Fibroblast of lung (primary cell): ENCODE measurements at regions not wholly inside any gene's neighbourhood (a gene's known extent, or its start where the extent isn't known, plus 50 kb on each side); places are given as distances from the start of the nearest gene placed in this dataset.

Experiments
- DNase-seq, 2 donors: peaks; one replicate each; pipeline versions ENCODE4 v3.0.0 to v3.0.0-alpha.2; 2010; ENCODE audit warnings: low read depth in 2 of 2
- H2AFZ ChIP-seq: 2 replicates; pipeline ENCODE4 v1.5.1; 2012; ENCODE audit warnings: low read length, control low read depth, inconsistent platforms
- H3K27ac ChIP-seq: 2 replicates; pipeline ENCODE4 v1.5.1; 2011; ENCODE audit warnings: low read length, control low read depth; ENCODE audit not compliant: insufficient read depth
- H3K27me3 ChIP-seq: 2 replicates; pipeline ENCODE4 v1.5.1; 2011; ENCODE audit warnings: mild to moderate bottlenecking, low read length; ENCODE audit not compliant: control insufficient read depth, insufficient read depth
- H3K36me3 ChIP-seq: 2 replicates; pipeline ENCODE4 v1.5.1; 2011; ENCODE audit warnings: low read length; ENCODE audit not compliant: control insufficient read depth, insufficient read depth
- H3K4me1 ChIP-seq: 2 replicates; pipeline ENCODE4 v1.5.1; 2011; ENCODE audit warnings: low read length; ENCODE audit not compliant: control insufficient read depth, insufficient read depth; ENCODE audit errors: extremely low read depth
- H3K4me2 ChIP-seq: 2 replicates; pipeline ENCODE4 v1.5.1; 2011; ENCODE audit warnings: low read length, control low read depth; ENCODE audit not compliant: insufficient read depth; ENCODE audit errors: extremely low read depth
- H3K4me3 ChIP-seq, 4 experiments: fragments of 200-600 bp in 1 of 4; sonication (generic) in 1 of 4; replicated peaks in 1 of 4; 2 replicates each; pipeline ENCODE4 v1.5.1; 2011 to 2016; ENCODE audit warnings: low read length in 4 of 4, low read depth in 3 of 4, mild to moderate bottlenecking in 3 of 4, control low read depth in 2 of 4, inconsistent platforms in 1 of 4, mixed read lengths in 1 of 4; ENCODE audit not compliant: insufficient read depth in 1 of 4; ENCODE audit errors: control extremely low read depth in 1 of 4
- H3K79me2 ChIP-seq: 2 replicates; pipeline ENCODE4 v1.5.1; 2012; ENCODE audit warnings: mild to moderate bottlenecking, low read length, inconsistent platforms; ENCODE audit not compliant: control insufficient read depth, insufficient read depth
- H3K9ac ChIP-seq: 2 replicates; pipeline ENCODE4 v1.5.1; 2011; ENCODE audit warnings: mild to moderate bottlenecking, low read length, control low read depth; ENCODE audit not compliant: insufficient read depth
- H3K9me3 ChIP-seq: 2 replicates; pipeline ENCODE4 v1.5.1; 2012; ENCODE audit warnings: low read depth, low read length; ENCODE audit not compliant: control insufficient read depth, insufficient read depth
- H4K20me1 ChIP-seq: 2 replicates; pipeline ENCODE4 v1.5.1; 2011; ENCODE audit warnings: low read length; ENCODE audit not compliant: control insufficient read depth, insufficient read depth; ENCODE audit errors: extremely low read depth
- CTCF ChIP-seq, 2 donors: IDR thresholded peaks in 1 of 2; conservative IDR thresholded peaks in 1 of 2; 1 replicate in 1 of 2; 2 replicates in 1 of 2; pipeline ENCODE4 v1.5.1; 2011 to 2012; ENCODE audit warnings: low read length in 2 of 2, control low read depth in 1 of 2, inconsistent platforms in 1 of 2, low read depth in 1 of 2, mild to moderate bottlenecking in 1 of 2
- EZH2 ChIP-seq: IDR thresholded peaks from 2 replicates; pipeline ENCODE4 v1.5.1; 2012; ENCODE audit warnings: low read length, control low read depth, mild to moderate bottlenecking; ENCODE audit errors: missing control alignments

GRCh38 chr21:19123525-19123924, 719.9 kb upstream of the TMPRSS15 start:
- Histone ChIP-seq H3K4me2 (no peak overlapping the region), H3K27me3 (no peaks in the 10 kb centered on the region), H4K20me1 (no peaks in the 10 kb centered on the region), H3K79me2 (no peaks in the 10 kb centered on the region), H3K27ac (no peak overlapping the region), H2AFZ (no peak overlapping the region), H3K9me3 (no peaks in the 10 kb centered on the region), H3K9ac (no peak overlapping the region), H3K4me3 (no peak overlapping the region), H3K36me3 (no peaks in the 10 kb centered on the region), H3K4me1 (no peaks in the 10 kb centered on the region)
- DNase-seq, result no peak
- TF ChIP-seq EZH2 (no peak), CTCF (conservative IDR thresholded peaks at IDR 0.05 in 1 of 2, IDR thresholded peaks at IDR 0.05 in 1 of 2; ENCODE audit: low read depth in 1 of 2, low read length in 2 of 2) (no peak)

- Histone ChIP-seq H3K4me2 (no peak overlapping the region), H2AFZ (no peak overlapping the region), H3K27me3 (no peaks in the 10 kb centered on the region), H4K20me1 (no peaks in the 10 kb centered on the region), H3K4me1 (no peaks in the 10 kb centered on the region), H3K79me2 (no peaks in the 10 kb centered on the region), H3K4me3 (no peak overlapping the region), H3K9me3 (no peaks in the 10 kb centered on the region), H3K36me3 (no peaks in the 10 kb centered on the region), H3K9ac (no peak overlapping the region), H3K27ac (no peak overlapping the region)
- DNase-seq, result no peak
- TF ChIP-seq EZH2 (no peak), CTCF (conservative IDR thresholded peaks at IDR 0.05 in 1 of 2, IDR thresholded peaks at IDR 0.05 in 1 of 2; ENCODE audit: low read depth in 1 of 2, low read length in 2 of 2) (no peak)
Measured at GRCh38 chr21:19124691-19125090, 721.1 kb upstream of the TMPRSS15 start.

- Histone ChIP-seq H3K9me3 (no peaks in the 10 kb centered on the region), H3K27ac (no peak overlapping the region), H2AFZ (no peak overlapping the region), H3K4me1 (no peaks in the 10 kb centered on the region), H3K27me3 (no peaks in the 10 kb centered on the region), H3K79me2 (no peaks in the 10 kb centered on the region), H3K4me3 (no peak overlapping the region), H3K36me3 (no peaks in the 10 kb centered on the region), H3K9ac (no peak overlapping the region), H4K20me1 (no peaks in the 10 kb centered on the region), H3K4me2 (no peak overlapping the region)
- no peak for DNase-seq
- no peak for TF ChIP-seq CTCF (conservative IDR thresholded peaks at IDR 0.05 in 1 of 2, IDR thresholded peaks at IDR 0.05 in 1 of 2; ENCODE audit: low read depth in 1 of 2, low read length in 2 of 2)
- no peak for TF ChIP-seq EZH2
Measured at GRCh38 chr21:19130379-19131028, 726.9 kb upstream of the TMPRSS15 start.
